Left renal pelvis (tissue), 4 donors: ENCODE measurements at regions not wholly inside any gene's neighbourhood (a gene's known extent, or its start where the extent isn't known, plus 50 kb on each side); places are given as distances from the start of the nearest gene placed in this dataset.

Source experiments
- DNase-seq, 4 donors: peaks; one replicate each; pipeline ENCODE4 v3.0.0-alpha.2; 2013; ENCODE audit warnings: low read depth in 4 of 4, low spot score in 3 of 4

DNA sequence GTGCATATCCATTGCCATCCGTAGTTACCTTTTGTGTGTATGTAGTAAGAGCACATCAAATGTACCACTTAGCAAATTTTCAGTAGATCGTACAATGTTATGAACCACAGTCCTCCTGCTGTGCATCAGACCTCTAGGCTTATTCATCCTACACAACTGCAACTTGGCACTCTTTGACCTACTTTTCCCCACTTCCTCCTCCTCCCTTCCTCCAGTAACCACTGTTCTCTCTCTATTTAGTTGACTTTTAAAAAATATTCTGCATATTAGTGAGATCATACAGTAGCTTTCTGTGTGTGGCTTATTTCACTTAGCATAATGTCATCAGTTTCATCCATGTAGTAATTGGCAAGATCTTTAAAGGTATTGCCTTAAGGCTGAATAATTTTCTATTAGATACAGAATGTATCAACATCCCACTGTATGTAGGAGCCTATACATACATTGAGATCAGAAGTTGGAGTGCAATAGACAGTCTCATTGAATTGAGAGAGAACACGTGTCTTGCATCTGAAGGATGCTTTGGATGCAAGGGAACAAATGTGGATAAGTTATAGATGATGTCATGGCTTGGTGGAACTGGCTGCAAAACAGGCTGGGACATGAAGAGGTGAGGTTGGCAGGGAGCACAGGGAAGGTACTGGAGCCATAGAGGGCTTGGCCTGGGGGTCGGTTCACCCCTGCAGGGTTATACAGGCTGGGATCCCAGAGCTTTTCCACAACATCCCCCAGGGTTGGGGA lies 83.0 kb upstream of the FAM180A start:
- no peak for DNase-seq

GRCh38 chr7:135828604-135829003 lies 80.0 kb upstream of the FAM180A start:
- no peak for DNase-seq

GRCh38 chr7:135827391-135827790 lies 78.8 kb upstream of the FAM180A start:
- no peak for DNase-seq

DNA sequence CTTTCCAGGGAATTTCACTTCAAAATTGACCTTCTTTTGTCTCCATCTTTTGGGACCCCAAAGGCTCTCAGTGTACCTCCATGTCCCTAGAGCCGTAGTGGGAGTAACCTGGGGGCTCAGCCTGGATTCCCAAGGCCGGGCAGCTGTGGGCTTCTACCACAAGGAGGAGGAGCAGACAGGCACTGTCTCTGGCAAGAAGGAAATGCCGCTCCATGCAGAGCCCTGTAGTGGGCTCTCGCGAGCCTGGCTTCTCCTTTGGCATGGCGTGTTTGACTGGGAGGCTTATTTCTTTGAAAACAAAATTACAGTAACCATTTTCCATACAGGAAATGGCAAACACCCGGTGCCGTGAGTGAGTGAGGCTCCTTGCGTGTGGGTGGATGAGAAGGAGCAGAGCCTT lies 76.8 kb upstream of the FAM180A start:
- DNase-seq = no peak

DNA sequence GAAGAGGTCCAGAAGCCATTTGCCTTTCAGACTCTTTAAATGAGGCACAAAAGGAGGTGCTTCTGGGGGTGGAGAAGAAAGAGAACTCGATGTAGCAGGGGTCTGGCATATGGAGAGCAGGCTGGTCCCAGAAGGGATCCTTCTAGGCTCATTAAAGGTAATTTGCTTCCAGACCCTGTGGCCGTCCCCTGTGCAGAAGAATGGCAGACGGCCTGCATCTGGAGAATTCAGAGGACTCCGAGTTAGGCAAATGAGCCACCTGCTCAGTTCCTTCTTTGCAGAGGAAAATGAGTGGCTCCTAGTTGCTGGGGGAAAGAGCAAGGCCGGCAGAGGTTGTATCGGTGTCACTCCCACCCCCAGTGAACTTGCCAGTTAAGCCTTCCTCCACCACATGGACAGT lies 73.8 kb upstream of the FAM180A start:
- no peak for DNase-seq

GRCh38 chr7:135817583-135817982 lies 69.0 kb upstream of the FAM180A start:
- DNase-seq = no peak

GRCh38 chr7:135815033-135815432 lies 66.4 kb upstream of the FAM180A start:
- no peak for DNase-seq

GRCh38 chr7:135812148-135812547 lies 63.5 kb upstream of the FAM180A start:
- DNase-seq = no peak

GRCh38 chr7:135811506-135811905 lies 62.9 kb upstream of the FAM180A start:
- DNase-seq = no peak

- no peak for DNase-seq
Observed at GRCh38 chr7:135808206-135808605, 59.6 kb upstream of the FAM180A start.

- DNase-seq = no peak
Observed at GRCh38 chr7:135803143-135803542, 54.5 kb upstream of the FAM180A start.

- DNase-seq = no peak
Observed at GRCh38 chr7:135802697-135803096, 54.1 kb upstream of the FAM180A start.

DNA sequence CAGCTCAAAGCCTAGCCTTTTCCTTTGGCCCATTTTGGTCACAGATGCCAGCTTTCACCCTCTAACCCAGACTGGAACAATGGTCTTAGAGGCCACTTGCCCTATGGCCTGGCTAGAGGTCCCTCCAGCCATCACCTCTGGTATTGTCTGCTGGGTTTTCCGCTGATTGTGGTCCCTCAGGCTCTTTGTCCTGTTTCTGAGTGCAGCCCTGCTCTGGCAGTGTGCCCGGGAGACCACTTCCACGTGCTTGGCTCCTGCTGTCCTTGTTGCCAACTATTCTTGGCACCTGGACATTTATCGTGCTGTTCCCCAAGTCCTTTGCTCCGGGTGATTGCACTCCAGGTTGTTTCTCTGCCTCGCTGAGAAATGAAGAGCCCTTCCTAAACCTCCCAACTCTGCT lies 53.3 kb upstream of the FAM180A start:
- no peak for DNase-seq

- DNase-seq = peak; percentile 38 to 55 (median 42)
Observed at GRCh38 chr7:135801045-135801693, 52.6 kb upstream of the FAM180A start.

DNA sequence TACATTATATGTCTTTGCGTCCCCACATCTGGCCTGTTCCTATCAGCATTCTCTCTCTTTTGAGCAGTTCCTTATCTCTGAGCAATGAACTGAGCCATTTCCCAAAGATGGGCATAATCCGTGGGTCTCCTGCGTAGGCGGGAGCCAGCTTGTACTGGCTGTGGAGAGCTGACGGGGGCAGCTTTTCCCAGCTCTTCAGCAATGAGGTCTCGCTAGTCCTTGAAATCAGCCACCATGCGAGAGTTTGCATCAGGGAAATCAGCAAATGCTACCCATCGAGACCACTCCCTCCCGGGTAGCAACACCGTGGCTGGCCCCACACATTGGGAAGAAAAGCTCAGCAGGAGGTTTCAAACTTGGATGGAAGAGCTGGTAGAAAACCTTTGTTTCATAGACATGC lies 51.9 kb upstream of the FAM180A start:
- no peak for DNase-seq

- DNase-seq = no peak
Observed at GRCh38 chr7:135799881-135800280, 51.3 kb upstream of the FAM180A start.
